KMS-11 (cell line): ENCODE measurements at regions not wholly inside any gene's neighbourhood (a gene's known extent, or its start where the extent isn't known, plus 50 kb on each side); places are given as distances from the start of the nearest gene placed in this dataset.
"Not testable (repeated sequence)": the region's sequence is repeated elsewhere in the genome, so short reads cannot be mapped to it uniquely, and the experiment has no call there.

Experiments
- H2AFZ ChIP-seq: fragments of 200-600 bp; sonication (generic); 2 replicates; pipeline ENCODE4 v1.6.1; 2016; ENCODE audit warnings: antibody characterized with exemption, mixed run types, low read depth
- H3K27ac ChIP-seq: fragments of 200-600 bp; sonication (generic); 2 replicates; pipeline ENCODE4 v1.6.1; 2016; ENCODE audit warnings: mild to moderate bottlenecking, mixed run types
- H3K27me3 ChIP-seq: fragments of 200-600 bp; sonication (generic); 2 replicates; pipeline ENCODE4 v1.6.1; 2017; ENCODE audit warnings: mild to moderate bottlenecking, low read depth, mixed run types, moderate library complexity; ENCODE audit not compliant: insufficient read depth
- H3K36me3 ChIP-seq: fragments of 200-600 bp; sonication (generic); 2 replicates; pipeline ENCODE4 v1.6.1; 2017; ENCODE audit warnings: mild to moderate bottlenecking, mixed run types; ENCODE audit not compliant: insufficient read depth
- H3K4me1 ChIP-seq: fragments of 200-600 bp; sonication (generic); 2 replicates; pipeline ENCODE4 v1.6.1; 2016; ENCODE audit warnings: mild to moderate bottlenecking, low read depth, mixed run types; ENCODE audit not compliant: poor library complexity, severe bottlenecking
- H3K4me2 ChIP-seq: fragments of 200-600 bp; sonication (generic); 2 replicates; pipeline ENCODE4 v1.7.0; 2016; ENCODE audit warnings: mild to moderate bottlenecking, mixed run types
- H3K4me3 ChIP-seq: fragments of 200-600 bp; sonication (generic); IDR thresholded peaks from 2 replicates; pipeline ENCODE4 v1.6.1; 2017; ENCODE audit warnings: low read depth, low read length, mixed read lengths; ENCODE audit not compliant: insufficient read depth
- H3K79me2 ChIP-seq: fragments of 200-600 bp; sonication (generic); 2 replicates; pipeline ENCODE4 v1.6.1; 2016; ENCODE audit warnings: low read depth, mixed run types; ENCODE audit not compliant: insufficient read depth
- H3K9ac ChIP-seq: fragments of 200-600 bp; sonication (generic); 2 replicates; pipeline ENCODE4 v1.6.1; 2016; ENCODE audit warnings: mild to moderate bottlenecking, mixed run types
- H4K20me1 ChIP-seq: fragments of 200-600 bp; sonication (generic); 2 replicates; pipeline ENCODE4 v1.6.1; 2016; ENCODE audit warnings: mild to moderate bottlenecking, mixed run types; ENCODE audit not compliant: insufficient read depth
- CTCF ChIP-seq: fragments of 200-600 bp; sonication (generic); conservative IDR thresholded peaks from 2 replicates; pipeline ENCODE4 v1.6.1; 2017; ENCODE audit warnings: low read depth, mild to moderate bottlenecking, antibody characterized with exemption, low read length, moderate library complexity, mixed read lengths

- Histone ChIP-seq H3K79me2 (no peaks in the 10 kb centered on the region), H3K4me3 (no peak overlapping the region), H3K27me3 (no peaks in the 10 kb centered on the region), H3K4me2 (no peak overlapping the region), H4K20me1 (no peaks in the 10 kb centered on the region), H3K36me3 (no peaks in the 10 kb centered on the region), H2AFZ (no peak overlapping the region), H3K4me1 (no peaks in the 10 kb centered on the region), H3K27ac (no peak overlapping the region), H3K9ac (no peak overlapping the region)
- no peak for TF ChIP-seq CTCF
Observed at GRCh38 chr7:153696242-153696641, 356.0 kb upstream of the DPP6 start.

DNA sequence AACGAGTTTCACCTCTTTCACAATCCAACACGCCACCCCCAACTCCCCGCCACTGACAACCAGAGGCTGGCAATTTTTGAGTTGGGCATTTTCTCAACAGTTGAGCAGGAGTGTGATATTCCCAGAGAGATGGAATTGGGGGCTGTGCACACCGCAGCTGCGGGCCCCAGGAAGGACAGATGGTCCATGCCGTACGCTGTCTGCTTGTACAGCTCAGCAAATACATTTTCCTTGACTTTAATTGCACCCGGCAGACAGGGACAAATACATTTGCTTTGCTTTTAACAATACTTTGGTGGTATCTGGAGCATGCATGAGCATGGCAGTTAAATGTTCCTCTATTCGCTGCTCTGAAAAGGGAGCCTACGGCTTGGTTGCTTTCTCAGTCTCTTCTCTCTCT, 354.2 kb upstream of the DPP6 start:
- Histone ChIP-seq H3K4me1 (no peaks in the 10 kb centered on the region), H3K27me3 (no peaks in the 10 kb centered on the region), H2AFZ (no peak overlapping the region), H3K9ac (no peak overlapping the region), H3K4me2 (no peak overlapping the region), H3K79me2 (no peaks in the 10 kb centered on the region), H3K4me3 (no peak overlapping the region), H3K36me3 (no peaks in the 10 kb centered on the region), H3K27ac (no peak overlapping the region), H4K20me1 (no peaks in the 10 kb centered on the region)
- no peak for TF ChIP-seq CTCF

DNA sequence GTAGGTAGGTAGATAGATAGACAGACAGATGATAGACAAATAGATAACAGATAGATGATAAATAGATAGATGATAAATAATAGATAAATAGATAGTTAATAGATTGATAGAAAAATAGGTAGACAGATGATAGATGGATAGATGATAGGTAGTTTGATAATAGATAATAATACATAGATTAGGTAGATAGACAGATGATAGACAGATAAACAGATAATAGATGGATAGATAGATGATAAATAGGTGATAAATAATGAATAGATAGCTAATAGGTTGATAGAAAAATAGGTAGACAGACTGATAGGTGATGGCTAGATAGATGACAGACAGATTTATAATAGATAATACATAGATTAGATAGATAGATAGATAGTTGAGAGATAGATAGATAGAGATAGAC, 350.5 kb upstream of the DPP6 start:
- Histone ChIP-seq H4K20me1 (no peaks in the 10 kb centered on the region), H3K4me2 (no peak overlapping the region), H3K9ac (no peak overlapping the region), H3K79me2 (no peaks in the 10 kb centered on the region), H3K27me3 (no peaks in the 10 kb centered on the region), H3K4me3 (no peak overlapping the region), H3K27ac (no peak overlapping the region), H3K4me1 (no peaks in the 10 kb centered on the region), H3K36me3 (no peaks in the 10 kb centered on the region), H2AFZ (no peak overlapping the region)
- TF ChIP-seq CTCF: no peak

GRCh38 chr7:153723892-153724291, 328.3 kb upstream of the DPP6 start:
- not testable (repeated sequence) for H3K79me2 ChIP-seq

DNA sequence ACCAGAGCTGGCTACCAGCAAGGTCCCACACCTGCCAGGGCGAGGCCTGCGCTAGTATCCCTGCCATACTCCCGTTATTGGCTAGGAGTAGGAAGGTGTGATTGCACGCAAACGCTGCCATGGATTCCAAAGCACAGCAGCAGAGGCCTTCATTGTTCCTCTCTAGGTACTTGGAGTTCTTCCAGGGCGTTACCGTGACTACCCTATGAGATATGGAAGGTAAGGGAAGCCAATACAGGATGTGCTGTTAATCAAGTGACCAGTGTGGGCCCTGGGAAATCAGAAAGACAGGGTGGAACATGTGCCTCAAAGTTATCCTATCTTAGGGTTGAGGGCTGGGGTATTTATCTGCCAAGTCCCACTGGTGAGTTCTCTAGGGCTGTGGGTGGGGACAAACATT, 320.7 kb upstream of the DPP6 start:
- H3K79me2 ChIP-seq, H3K36me3 ChIP-seq, H3K4me1 ChIP-seq, H2AFZ ChIP-seq, H3K4me3 ChIP-seq, H3K27me3 ChIP-seq, H3K27ac ChIP-seq, H3K4me2 ChIP-seq, H3K9ac ChIP-seq, H4K20me1 ChIP-seq: not testable (repeated sequence)

More at GRCh38 chr7:153723892-153724291, 328.3 kb upstream of the DPP6 start:
- H3K36me3 ChIP-seq, H3K4me3 ChIP-seq, H4K20me1 ChIP-seq, H3K9ac ChIP-seq, H3K27ac ChIP-seq, H2AFZ ChIP-seq, H3K27me3 ChIP-seq, H3K4me1 ChIP-seq, H3K4me2 ChIP-seq: not testable (repeated sequence)

DNA sequence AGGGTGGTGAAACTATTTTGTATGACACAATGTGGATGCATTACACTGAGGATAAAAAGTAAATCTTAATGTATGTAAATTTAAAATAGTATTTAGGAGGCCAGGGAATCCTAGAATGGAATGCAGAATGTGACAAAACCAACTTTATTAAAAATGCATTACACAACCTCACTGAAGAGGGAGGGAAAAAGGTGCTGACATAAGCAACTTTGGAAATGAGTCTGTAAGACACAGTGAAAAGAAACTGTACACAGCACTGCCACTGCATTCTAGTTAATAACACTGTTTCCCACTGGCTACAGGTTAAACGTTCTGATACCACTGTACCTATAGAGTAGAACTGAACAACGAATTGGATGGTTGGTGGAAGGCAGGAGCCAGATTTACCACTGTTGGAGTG, 308.8 kb upstream of the DPP6 start:
- H3K79me2 ChIP-seq, H2AFZ ChIP-seq, H3K4me1 ChIP-seq, H3K27me3 ChIP-seq, H3K4me2 ChIP-seq, H3K27ac ChIP-seq, H4K20me1 ChIP-seq, H3K4me3 ChIP-seq, H3K9ac ChIP-seq, H3K36me3 ChIP-seq: not testable (repeated sequence)

DNA sequence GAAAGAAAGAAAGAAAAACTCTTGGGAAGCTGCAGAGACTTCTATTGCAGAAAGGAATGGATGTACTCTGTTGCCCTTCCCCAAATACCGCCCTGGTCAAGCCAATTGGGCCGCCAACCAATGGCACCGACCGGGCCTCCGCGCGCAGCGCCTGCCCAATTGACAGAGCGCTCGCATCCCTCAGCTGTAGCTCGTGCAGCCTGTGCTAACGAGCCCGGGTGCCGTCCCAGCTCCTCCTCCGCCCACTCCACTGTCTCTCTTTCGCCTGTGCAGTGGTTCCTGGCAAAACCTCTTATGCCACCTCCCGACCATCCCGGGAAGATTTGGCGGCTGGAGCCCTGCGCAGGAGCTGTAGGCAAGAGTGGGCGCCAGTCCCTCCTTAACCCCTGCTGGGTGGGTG, 304.2 kb upstream of the DPP6 start:
- not testable (repeated sequence) for H3K4me1 ChIP-seq, H3K9ac ChIP-seq, H3K79me2 ChIP-seq, H2AFZ ChIP-seq, H3K4me3 ChIP-seq, H3K4me2 ChIP-seq, H3K27ac ChIP-seq, H4K20me1 ChIP-seq, H3K36me3 ChIP-seq, H3K27me3 ChIP-seq

GRCh38 chr7:153748885-153749284, 303.3 kb upstream of the DPP6 start:
- not testable (repeated sequence) for H3K4me1 ChIP-seq, H3K4me2 ChIP-seq, H3K27ac ChIP-seq, H2AFZ ChIP-seq, H3K79me2 ChIP-seq, H4K20me1 ChIP-seq, H3K9ac ChIP-seq, H3K4me3 ChIP-seq, H3K27me3 ChIP-seq, H3K36me3 ChIP-seq
